Mucosa of descending colon (tissue), 3 donors: ENCODE measurements at regions not wholly inside any gene's neighbourhood (a gene's known extent, or its start where the extent isn't known, plus 50 kb on each side); places are given as distances from the start of the nearest gene placed in this dataset.

ENCODE experiments used
- ATAC-seq: fragments of 200-7000 bp; cut with Tn5 transposase; one replicate; pipeline ENCODE4 v1.9.1; 2020; ENCODE audit warnings: mild to moderate bottlenecking, moderate library complexity
- DNase-seq, 3 donors: peaks; one replicate each; pipeline ENCODE4 v3.0.0-alpha.2; 2020
- H3K36me3 ChIP-seq: fragments of 200-600 bp; one replicate; pipeline ENCODE4 v1.8.0; 2021; ENCODE audit warnings: low read depth, mild to moderate bottlenecking
- H3K4me1 ChIP-seq: fragments of 200-600 bp; one replicate; pipeline ENCODE4 v1.8.0; 2021; ENCODE audit warnings: low read depth, mild to moderate bottlenecking
- H3K4me3 ChIP-seq: fragments of 200-600 bp; one replicate; pipeline ENCODE4 v1.8.0; 2021; ENCODE audit warnings: mild to moderate bottlenecking
- H3K9me3 ChIP-seq: fragments of 200-600 bp; one replicate; pipeline ENCODE4 v1.8.0; 2021; ENCODE audit warnings: mild to moderate bottlenecking
- intact Hi-C, 2 donors: fragments of 100-400 bp; cut with DNase I in 1 of 2; cut with micrococcal nuclease in 1 of 2; formaldehyde crosslinking; loops; one replicate each; pipeline versions ENCODE4 v1.11.0 to v1.11.1; 2022; cut with DNase I, micrococcal nuclease
- TF ChIP-seq, protein P1 (sequence below): fragments of 200-600 bp; IDR thresholded peaks from one replicate; pipeline ENCODE4 v1.8.0; 2022; ENCODE audit warnings: antibody characterized with exemption, mild to moderate bottlenecking
- donor health status: DM: no; HTN: no; CAD: no; lungs with moderate emphysema.
- donor health status: DM: no; HTN: no; CAD: no.
- donor health status: DM: no; HTN: yes; CAD: no.

DNA sequence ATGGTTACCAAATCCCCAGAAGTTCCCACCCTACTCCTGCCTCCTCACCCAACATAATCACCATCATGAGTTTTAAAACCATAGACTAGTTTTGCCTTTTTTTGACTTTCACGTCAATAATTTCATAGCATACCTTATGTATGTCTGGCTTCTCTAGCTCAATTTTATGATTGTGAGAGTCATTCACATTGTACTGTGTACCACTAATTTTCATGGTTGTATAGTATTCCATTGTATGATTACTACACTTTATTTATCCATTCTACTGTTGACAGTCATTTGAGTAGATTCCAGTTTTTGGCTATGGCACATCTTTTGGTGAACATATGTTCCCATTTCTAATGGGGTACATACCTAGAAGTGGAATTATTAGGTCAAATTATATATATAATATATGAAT is 195.3 kb upstream of the TCF21 start:
- Histone ChIP-seq H3K36me3 (no peaks in the 10 kb centered on the region), H3K4me1 (no peaks in the 10 kb centered on the region), H3K4me3 (no peak overlapping the region), H3K9me3 (no peaks in the 10 kb centered on the region)
- ATAC-seq = no peak
- TF ChIP-seq, protein P1, sequence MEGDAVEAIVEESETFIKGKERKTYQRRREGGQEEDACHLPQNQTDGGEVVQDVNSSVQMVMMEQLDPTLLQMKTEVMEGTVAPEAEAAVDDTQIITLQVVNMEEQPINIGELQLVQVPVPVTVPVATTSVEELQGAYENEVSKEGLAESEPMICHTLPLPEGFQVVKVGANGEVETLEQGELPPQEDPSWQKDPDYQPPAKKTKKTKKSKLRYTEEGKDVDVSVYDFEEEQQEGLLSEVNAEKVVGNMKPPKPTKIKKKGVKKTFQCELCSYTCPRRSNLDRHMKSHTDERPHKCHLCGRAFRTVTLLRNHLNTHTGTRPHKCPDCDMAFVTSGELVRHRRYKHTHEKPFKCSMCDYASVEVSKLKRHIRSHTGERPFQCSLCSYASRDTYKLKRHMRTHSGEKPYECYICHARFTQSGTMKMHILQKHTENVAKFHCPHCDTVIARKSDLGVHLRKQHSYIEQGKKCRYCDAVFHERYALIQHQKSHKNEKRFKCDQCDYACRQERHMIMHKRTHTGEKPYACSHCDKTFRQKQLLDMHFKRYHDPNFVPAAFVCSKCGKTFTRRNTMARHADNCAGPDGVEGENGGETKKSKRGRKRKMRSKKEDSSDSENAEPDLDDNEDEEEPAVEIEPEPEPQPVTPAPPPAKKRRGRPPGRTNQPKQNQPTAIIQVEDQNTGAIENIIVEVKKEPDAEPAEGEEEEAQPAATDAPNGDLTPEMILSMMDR = no peak
- DNase-seq = no peak
- intact Hi-C loops = no loop called here

DNA sequence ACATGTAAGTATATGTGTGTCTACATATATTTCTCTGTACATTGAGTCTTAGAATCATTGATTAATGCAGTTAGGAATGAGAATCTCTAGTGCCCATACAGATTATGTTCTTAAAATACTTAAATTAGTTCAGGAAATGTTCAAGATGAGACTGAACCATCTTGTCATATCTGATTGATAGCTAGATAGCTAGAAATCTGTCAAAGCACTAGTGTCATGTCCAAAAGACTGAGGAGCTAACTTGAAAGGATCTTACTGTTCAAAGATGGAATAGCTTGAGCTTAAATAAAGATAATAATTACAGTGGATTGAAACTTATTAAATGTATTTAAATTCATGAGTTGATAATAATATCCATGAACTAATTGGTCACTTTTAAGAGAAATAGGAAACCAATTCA is 191.7 kb upstream of the TCF21 start:
- ATAC-seq = no peak
- Histone ChIP-seq H3K4me3 (no peak overlapping the region), H3K4me1 (no peaks in the 10 kb centered on the region), H3K36me3 (no peaks in the 10 kb centered on the region), H3K9me3 (no peaks in the 10 kb centered on the region)
- DNase-seq = no peak
- intact Hi-C loops = no loop called here
- TF ChIP-seq, protein P1 = no peak

DNA sequence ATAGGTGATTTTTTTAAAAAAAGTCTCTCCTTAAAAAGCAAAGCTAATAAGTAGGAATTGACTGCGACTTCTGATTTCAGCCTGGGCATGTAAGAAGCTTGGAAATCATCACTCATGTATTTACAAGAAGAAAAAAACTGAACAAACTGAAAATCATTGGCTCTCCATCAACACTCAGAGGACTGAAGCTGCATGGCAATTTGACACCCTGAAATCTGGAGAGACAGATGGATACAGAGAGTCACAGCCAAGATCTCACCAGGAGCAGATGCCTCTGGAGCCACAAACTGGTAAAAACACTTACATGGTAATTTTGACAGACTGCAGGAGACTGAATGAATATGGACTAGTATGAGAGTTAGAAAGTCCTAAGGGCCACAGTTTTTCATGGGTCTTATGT is 191.2 kb upstream of the TCF21 start:
- Histone ChIP-seq H3K36me3 (no peaks in the 10 kb centered on the region), H3K4me3 (no peak overlapping the region), H3K4me1 (no peaks in the 10 kb centered on the region), H3K9me3 (no peaks in the 10 kb centered on the region)
- intact Hi-C loops = no loop called here
- TF ChIP-seq, protein P1 = no peak
- ATAC-seq (no peak), DNase-seq (no peak)

DNA sequence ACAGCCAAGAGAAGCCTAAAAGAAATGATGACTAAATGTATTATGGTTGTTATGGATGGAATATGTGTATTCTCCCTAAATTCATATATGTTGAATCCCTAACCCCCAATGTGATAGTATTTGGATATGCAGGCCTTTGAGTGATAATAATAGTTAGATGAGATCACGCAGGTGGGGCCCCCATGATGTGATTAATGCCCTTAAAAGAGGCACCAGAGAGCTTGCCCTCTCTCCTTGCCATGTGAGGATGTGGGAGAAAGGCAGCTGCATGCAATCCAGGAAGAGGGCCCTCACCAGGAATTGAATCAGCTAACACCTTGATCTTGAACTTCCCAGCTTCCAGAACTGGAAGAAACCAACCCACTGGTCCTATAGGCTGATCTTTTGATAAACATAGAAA is 190.6 kb upstream of the TCF21 start:
- TF ChIP-seq, protein P1 = no peak
- Histone ChIP-seq H3K9me3 (no peaks in the 10 kb centered on the region), H3K36me3 (no peaks in the 10 kb centered on the region), H3K4me3 (no peak overlapping the region), H3K4me1 (no peaks in the 10 kb centered on the region)
- intact Hi-C loops = no loop called here
- DNase-seq (no peak), ATAC-seq (no peak)

DNA sequence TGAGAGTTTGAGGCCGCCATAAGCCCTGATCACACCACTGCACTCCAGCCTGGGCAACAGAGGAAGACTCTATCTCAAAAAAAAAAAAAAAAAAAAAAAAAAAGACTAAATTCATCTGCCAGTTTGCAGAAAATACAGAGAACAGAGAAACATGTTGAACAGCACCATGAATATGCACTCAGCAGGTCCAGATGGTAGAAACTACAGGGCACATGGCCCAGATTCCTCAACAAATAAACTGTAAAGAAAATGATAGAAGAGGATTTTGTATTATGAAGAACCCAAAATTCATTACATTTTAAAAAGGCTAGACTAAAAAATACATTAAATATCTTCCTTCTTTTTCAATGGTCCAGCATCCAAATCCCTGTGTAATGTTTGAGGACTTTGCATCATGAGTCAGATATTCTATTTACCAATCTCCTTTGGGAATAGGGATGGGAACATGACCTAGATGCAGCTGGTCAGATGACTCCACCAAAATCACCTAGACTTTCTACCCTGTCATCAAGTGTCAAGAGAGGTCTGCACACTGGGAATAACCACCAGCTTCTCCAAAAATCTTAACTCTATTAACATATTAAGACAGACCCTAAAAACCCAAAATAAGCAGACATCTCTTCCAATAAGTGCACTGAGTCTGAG is 189.1 kb upstream of the TCF21 start:
- intact Hi-C loops = no loop called here
- TF ChIP-seq, protein P1 = no peak
- no peak for ATAC-seq
- no peak overlapping the region for H3K4me3 ChIP-seq
- no peaks in the 10 kb centered on the region for H3K36me3 ChIP-seq
- H3K9me3 ChIP-seq = no peaks in the 10 kb centered on the region
- H3K4me1 ChIP-seq = no peaks in the 10 kb centered on the region
- no peak for DNase-seq
